GM10266 (cell line): ENCODE measurements at regions not wholly inside any gene's neighbourhood (a gene's known extent, or its start where the extent isn't known, plus 50 kb on each side); places are given as distances from the start of the nearest gene placed in this dataset.

ENCODE experiments used
- DNase-seq: peaks from one replicate; pipeline ENCODE4 v3.0.0; 2012; ENCODE audit errors: extremely low spot score
- CTCF ChIP-seq: IDR thresholded peaks from 2 replicates; pipeline ENCODE4 v1.5.1; 2012; ENCODE audit warnings: mild to moderate bottlenecking, low read depth; ENCODE audit not compliant: control insufficient read depth, insufficient read depth; ENCODE audit errors: missing control alignments

- no peak for DNase-seq
These were observed 353.9 kb upstream of the GYPC start for GRCh38 chr2:126302043-126302442.

GRCh38 chr2:126303113-126303512 is 352.8 kb upstream of the GYPC start:
- DNase-seq: no peak
- no peak for TF ChIP-seq CTCF

More at GRCh38 chr2:126302043-126302442, 353.9 kb upstream of the GYPC start:
- no peak for TF ChIP-seq CTCF

GRCh38 chr2:126304154-126304553 is 351.8 kb upstream of the GYPC start:
- DNase-seq: no peak
- TF ChIP-seq CTCF: no peak

- no peak for DNase-seq
- TF ChIP-seq CTCF: no peak
These were observed 349.4 kb upstream of the GYPC start for GRCh38 chr2:126306539-126306938.

- no peak for DNase-seq
- no peak for TF ChIP-seq CTCF
These were observed 348.2 kb upstream of the GYPC start for GRCh38 chr2:126307740-126308139.

GRCh38 chr2:126309185-126309584 is 346.8 kb upstream of the GYPC start:
- DNase-seq: no peak
- TF ChIP-seq CTCF: no peak

GRCh38 chr2:126312579-126312978 is 343.4 kb upstream of the GYPC start:
- DNase-seq: no peak
- no peak for TF ChIP-seq CTCF
